Aorta (tissue), 5 donors: ENCODE measurements at regions not wholly inside any gene's neighbourhood (a gene's known extent, or its start where the extent isn't known, plus 50 kb on each side); places are given as distances from the start of the nearest gene placed in this dataset.

Source experiments
- ATAC-seq: fragments of 200-7000 bp; cut with Tn5 transposase; one replicate; pipeline ENCODE4 v1.9.1; 2022; ENCODE audit warnings: moderate library complexity; ENCODE audit not compliant: low FRiP score
- DNase-seq, 2 donors: peaks; one replicate each; pipeline ENCODE4 v3.0.0-alpha.2; 2020
- H3K27ac ChIP-seq, 2 donors: one replicate each; pipeline ENCODE4 v1.5.1; 2013; ENCODE audit warnings: low read length in 2 of 2, mild to moderate bottlenecking in 2 of 2, moderate library complexity in 2 of 2, control low read depth in 1 of 2, inconsistent platforms in 1 of 2, low read depth in 1 of 2
- H3K27me3 ChIP-seq, 2 donors: one replicate each; pipeline ENCODE4 v1.6.1; 2013; ENCODE audit warnings: control low read depth in 1 of 2, low read length in 1 of 2, mild to moderate bottlenecking in 1 of 2, moderate library complexity in 1 of 2; ENCODE audit not compliant: insufficient read depth in 2 of 2, control insufficient read depth in 1 of 2
- H3K36me3 ChIP-seq, 2 donors: one replicate each; pipeline ENCODE4 v1.6.1; 2013; ENCODE audit warnings: control low read depth in 1 of 2, low read length in 1 of 2, mild to moderate bottlenecking in 1 of 2; ENCODE audit not compliant: insufficient read depth in 2 of 2, control insufficient read depth in 1 of 2
- H3K4me1 ChIP-seq, 2 donors: one replicate each; pipeline ENCODE4 v1.6.1; 2013; ENCODE audit warnings: low read length in 2 of 2, control low read depth in 1 of 2, mild to moderate bottlenecking in 1 of 2, moderate library complexity in 1 of 2; ENCODE audit not compliant: insufficient read depth in 2 of 2, control insufficient read depth in 1 of 2
- H3K4me3 ChIP-seq, 2 donors: one replicate each; pipeline ENCODE4 v1.5.1; 2013; ENCODE audit warnings: low read length in 2 of 2, control low read depth in 1 of 2, mild to moderate bottlenecking in 1 of 2
- H3K9me3 ChIP-seq: one replicate; pipeline ENCODE4 v1.6.1; 2013; ENCODE audit warnings: mild to moderate bottlenecking, low read length; ENCODE audit not compliant: control insufficient read depth
- WGBS, 2 donors: extraction: QIAGEN DNeasy Blood & Tissue Kit; methylation state at CpG; one replicate each; pipeline ENCODE4 v1.1.7; 2013; 5-methylcytosine and 5-hydroxymethylcytosine counted together
- intact Hi-C, 2 donors: fragments of 100-400 bp; cut with DNase I; formaldehyde crosslinking; loops; one replicate each; pipeline versions ENCODE4 v1.14.2 to v1.15.0; 2022
- donor health status: healthy with polysubstance abuse.
- donor health status: Bipolar disorder and iron deficiency.
- donor health status: DM: no; HTN: no; CAD: no.
- donor health status: DM: no; HTN: no; CAD: no.
- donor health status: DM: yes; HTN: yes; CAD: no.

DNA sequence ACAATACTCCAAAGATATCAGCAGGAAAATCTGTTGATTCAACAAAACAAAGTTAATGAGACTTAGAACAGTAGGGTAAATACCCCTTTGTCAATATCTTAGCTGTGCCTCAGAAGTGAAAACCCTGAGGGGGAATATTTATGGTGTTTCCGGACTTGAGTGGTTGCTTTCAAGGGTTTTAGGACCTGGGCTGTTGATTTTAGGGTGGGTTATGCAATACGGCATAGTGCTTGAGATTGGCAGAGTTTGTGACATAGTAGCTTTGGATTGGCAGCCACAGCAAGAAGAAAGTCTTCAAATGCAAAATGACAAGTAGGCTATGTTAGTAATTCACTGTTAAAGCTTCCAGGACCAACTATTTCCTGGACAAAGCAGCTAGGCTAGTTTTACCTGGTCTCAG lies 826.3 kb upstream of the CDH2 start:
- Histone ChIP-seq H3K9me3 (no peaks in the 10 kb centered on the region), H3K36me3 (no peaks in the 10 kb centered on the region), H3K27ac (no peak overlapping the region), H3K4me3 (no peak overlapping the region), H3K27me3 (no peaks in the 10 kb centered on the region), H3K4me1 (no peaks in the 10 kb centered on the region)
- intact Hi-C loops = no loop called here
- whole genome bisulfite sequencing, 2 donors = 60 to 61% methylated on average over 2 of the region's 2 CpGs
- no peak for DNase-seq
- ATAC-seq = no peak

DNA sequence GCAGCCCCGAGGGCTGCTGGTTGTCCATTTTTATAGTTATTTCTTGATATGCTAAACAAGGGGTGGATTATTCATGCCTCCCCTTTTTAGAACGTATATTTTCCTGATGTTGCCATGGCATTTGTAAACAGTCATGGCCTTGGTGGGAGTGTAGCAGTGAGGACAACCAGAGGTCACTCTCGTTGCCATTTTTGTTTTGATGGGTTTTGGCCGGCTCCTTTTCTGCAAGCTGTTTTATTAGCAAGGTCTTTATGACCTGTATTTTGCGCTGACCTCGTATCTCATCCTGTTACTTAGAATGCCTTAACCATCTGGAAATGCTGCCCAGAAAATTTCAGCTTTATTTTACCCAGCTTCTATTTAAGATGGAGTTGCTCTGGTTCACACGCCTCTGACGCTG lies 825.8 kb upstream of the CDH2 start:
- H3K27ac ChIP-seq = no peak overlapping the region
- no peaks in the 10 kb centered on the region for H3K9me3 ChIP-seq
- H3K4me3 ChIP-seq = no peak overlapping the region
- ATAC-seq = no peak
- intact Hi-C loops = no loop called here
- WGBS, 2 donors = 57 to 66% methylated on average over 8 of the region's 8 CpGs
- H3K36me3 ChIP-seq = no peaks in the 10 kb centered on the region
- H3K4me1 ChIP-seq = no peaks in the 10 kb centered on the region
- H3K27me3 ChIP-seq = no peaks in the 10 kb centered on the region
- no peak for DNase-seq

DNA sequence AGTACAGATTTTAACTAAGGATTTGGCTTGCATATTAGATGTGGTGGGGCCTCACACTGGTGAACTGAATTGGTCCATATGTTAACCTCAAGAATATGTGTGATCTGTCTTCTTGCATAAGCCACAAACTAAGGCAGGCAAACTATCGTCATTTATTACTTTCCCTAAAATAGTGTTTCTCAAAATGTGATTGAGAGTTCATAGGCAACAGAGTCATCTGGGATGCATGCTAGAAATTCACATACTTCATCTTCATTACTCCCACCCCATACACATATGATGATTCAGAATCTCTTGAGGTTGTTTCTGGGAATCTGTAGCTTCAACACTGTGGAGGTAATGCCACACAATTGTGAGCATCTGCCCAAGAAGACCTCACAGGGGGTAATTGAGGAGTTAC lies 822.8 kb upstream of the CDH2 start:
- Histone ChIP-seq H3K36me3 (no peaks in the 10 kb centered on the region), H3K4me3 (no peak overlapping the region), H3K27ac (no peak overlapping the region), H3K4me1 (peaks cover 0 to 2% of the 10 kb centered on the region in 2 donors), H3K9me3 (no peaks in the 10 kb centered on the region), H3K27me3 (no peaks in the 10 kb centered on the region)
- intact Hi-C loops = no loop called here
- WGBS, 2 donors = 88 to 89% methylated on average over 1 of the region's 1 CpG
- ATAC-seq = no peak
- DNase-seq = no peak

DNA sequence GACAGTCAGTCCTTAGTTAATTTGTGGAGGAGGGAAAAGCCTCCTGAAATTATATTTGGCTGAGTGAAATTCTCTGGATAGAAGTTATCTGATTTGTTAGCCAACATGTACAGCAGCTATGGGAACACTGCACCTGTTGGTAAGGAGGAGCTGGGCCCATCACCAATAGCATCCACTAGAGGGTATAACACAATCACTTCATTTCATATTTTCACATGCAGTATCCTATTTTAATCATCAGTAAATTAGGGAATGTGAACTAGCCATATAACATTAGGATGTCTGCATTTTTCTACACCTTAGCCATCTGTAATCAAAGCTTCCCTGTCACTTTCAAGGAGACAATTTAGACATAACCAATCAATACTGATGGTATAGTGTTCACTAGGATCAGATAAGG lies 818.4 kb upstream of the CDH2 start:
- Histone ChIP-seq H3K9me3 (no peaks in the 10 kb centered on the region), H3K4me3 (no peak overlapping the region), H3K27ac (no peak overlapping the region), H3K4me1 (peaks cover 0 to 2% of the 10 kb centered on the region in 2 donors), H3K27me3 (no peaks in the 10 kb centered on the region), H3K36me3 (no peaks in the 10 kb centered on the region)
- DNase-seq = no peak
- ATAC-seq = no peak
- intact Hi-C loops = no loop called here

DNA sequence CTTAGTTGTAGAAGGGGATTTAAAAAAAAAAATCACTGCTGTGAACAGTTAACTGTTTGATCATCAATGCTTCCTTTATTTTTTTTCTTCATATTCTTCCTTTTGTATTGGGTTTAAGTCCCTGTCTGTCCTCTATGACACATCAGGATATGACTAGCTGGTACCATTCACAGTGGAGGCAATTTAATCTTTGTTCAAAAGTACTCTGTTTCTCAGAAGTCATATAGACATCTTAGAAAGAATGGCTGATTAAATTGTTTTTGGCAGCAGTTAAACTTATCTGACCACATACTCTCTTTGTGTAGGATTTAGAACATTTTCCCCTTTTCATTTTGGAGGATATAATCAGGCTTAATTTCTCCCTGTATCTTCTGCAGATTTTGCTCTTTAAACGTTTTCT lies 807.8 kb upstream of the CDH2 start:
- intact Hi-C loops = no loop called here
- Histone ChIP-seq H3K27ac (no peak overlapping the region), H3K4me3 (no peak overlapping the region), H3K27me3 (no peaks in the 10 kb centered on the region), H3K4me1 (no peaks in the 10 kb centered on the region), H3K9me3 (no peaks in the 10 kb centered on the region), H3K36me3 (no peaks in the 10 kb centered on the region)
- DNase-seq (no peak), ATAC-seq (no peak)
- 11 to 16% methylated on average over 1 of the region's 1 CpG for WGBS, 2 donors

DNA sequence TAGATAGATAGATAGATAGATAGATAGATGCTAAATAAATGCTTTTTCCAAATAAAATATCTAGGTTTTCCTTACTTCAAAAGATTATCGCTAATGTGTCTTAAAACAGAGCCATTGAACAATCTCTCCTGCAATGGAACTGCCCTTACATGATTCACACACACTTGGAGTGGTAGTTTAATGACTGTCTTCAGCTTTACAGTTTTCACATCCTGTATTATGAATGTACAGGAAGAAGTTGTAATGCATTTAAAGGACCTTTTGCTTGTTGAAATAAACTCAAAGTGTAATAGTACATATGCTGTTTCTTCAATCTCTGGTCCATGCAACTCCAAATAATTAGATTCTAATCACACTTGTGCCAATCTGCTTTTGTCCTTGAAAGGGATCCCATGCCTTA lies 797.6 kb upstream of the CDH2 start:
- Histone ChIP-seq H3K9me3 (no peaks in the 10 kb centered on the region), H3K4me1 (no peaks in the 10 kb centered on the region), H3K4me3 (no peak overlapping the region), H3K27ac (no peak overlapping the region), H3K36me3 (no peaks in the 10 kb centered on the region), H3K27me3 (no peaks in the 10 kb centered on the region)
- intact Hi-C loops = no loop called here
- 96 to 98% methylated on average over 1 of the region's 1 CpG for WGBS, 2 donors
- no peak for DNase-seq
- no peak for ATAC-seq

DNA sequence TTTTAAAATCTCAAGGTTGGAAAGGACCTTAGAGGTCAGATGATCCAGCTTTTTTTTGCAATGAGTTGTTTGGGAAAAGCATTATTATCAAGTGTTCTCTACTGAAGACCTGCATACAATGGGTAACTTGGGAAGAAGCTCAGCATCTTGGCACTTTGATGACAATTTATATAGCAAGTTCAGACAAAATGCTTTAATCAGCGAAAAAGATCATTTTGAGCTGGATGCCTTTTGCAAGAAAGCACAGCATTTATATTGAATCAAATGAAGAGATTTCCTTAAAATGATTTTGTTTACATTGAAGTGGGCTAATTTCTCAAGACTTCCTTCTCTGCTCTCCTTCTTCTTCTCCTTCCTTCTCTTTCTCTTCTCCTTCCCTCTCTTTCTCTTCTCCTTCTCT lies 796.4 kb upstream of the CDH2 start:
- ATAC-seq (no peak), DNase-seq (no peak)
- no peak overlapping the region for H3K27ac ChIP-seq
- H3K27me3 ChIP-seq = no peaks in the 10 kb centered on the region
- no peaks in the 10 kb centered on the region for H3K36me3 ChIP-seq
- no peaks in the 10 kb centered on the region for H3K4me1 ChIP-seq
- H3K9me3 ChIP-seq = no peaks in the 10 kb centered on the region
- 96 to 100% methylated on average over 1 of the region's 1 CpG for WGBS, 2 donors
- no peak overlapping the region for H3K4me3 ChIP-seq
- intact Hi-C loops = no loop called here

DNA sequence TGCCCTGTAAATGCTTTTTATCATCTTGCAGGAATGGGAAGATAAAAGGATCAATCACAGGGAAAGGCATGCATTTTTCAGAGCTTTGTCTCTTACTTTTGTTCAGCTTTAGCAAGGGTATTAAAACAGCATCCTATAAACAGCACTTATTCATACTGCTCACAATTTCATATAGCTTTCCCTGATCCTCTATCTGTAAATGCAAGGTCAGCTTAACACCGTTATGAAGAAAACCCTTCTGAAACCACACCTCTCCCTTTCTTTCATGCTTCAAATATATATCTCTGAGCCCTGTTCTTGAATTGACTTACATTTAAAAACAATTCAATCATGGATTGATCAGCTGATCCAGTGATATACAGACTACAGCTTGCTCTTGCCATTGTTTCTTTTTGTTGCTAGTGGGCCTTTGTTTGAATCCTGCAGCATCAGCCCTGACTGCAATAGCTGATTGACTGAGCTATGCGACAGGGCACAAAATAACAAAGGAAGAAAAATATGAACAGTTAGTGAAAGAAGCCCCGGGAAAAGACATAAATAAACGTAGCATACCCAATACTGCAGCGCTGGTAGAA lies 795.5 kb upstream of the CDH2 start:
- Histone ChIP-seq H3K9me3 (no peaks in the 10 kb centered on the region), H3K4me1 (no peaks in the 10 kb centered on the region), H3K4me3 (no peak overlapping the region), H3K36me3 (no peaks in the 10 kb centered on the region), H3K27ac (no peak overlapping the region), H3K27me3 (no peaks in the 10 kb centered on the region)
- intact Hi-C loops = no loop called here
- 10 to 19% methylated on average over 5 of the region's 5 CpGs for WGBS, 2 donors
- no peak for ATAC-seq
- no peak for DNase-seq

DNA sequence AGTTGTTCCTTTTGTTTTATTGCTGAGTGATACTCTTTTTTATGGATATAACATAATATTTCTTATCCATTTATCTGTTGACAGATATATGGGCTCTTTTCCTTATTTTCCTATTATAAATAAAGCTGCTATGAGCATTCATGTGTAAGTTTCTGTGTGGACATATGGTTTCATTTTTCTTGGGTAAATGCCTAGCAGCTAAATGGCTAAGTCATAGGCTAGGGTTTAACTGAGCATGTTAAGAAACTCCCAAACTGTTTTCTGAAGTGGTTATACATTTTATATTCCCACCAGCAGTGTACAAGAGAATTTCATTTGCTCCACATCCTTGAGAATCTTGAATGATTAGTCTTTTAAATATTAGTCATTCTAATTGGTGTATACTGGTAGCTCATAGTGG lies 786.6 kb upstream of the CDH2 start:
- DNase-seq (no peak), ATAC-seq (no peak)
- Histone ChIP-seq H3K4me3 (no peak overlapping the region), H3K27me3 (no peaks in the 10 kb centered on the region), H3K9me3 (no peaks in the 10 kb centered on the region), H3K27ac (no peak overlapping the region), H3K4me1 (no peaks in the 10 kb centered on the region), H3K36me3 (no peaks in the 10 kb centered on the region)
- intact Hi-C loops = no loop called here
